Dermis microvascular lymphatic vessel endothelial cell (primary cell): ENCODE measurements at regions not wholly inside any gene's neighbourhood (a gene's known extent, or its start where the extent isn't known, plus 50 kb on each side); places are given as distances from the start of the nearest gene placed in this dataset.

Source experiments
- DNase-seq, 2 donors: peaks; one replicate each; pipeline versions ENCODE4 v3.0.0 to v3.0.0-alpha.2; 2010; ENCODE audit warnings: low read depth in 2 of 2

GRCh38 chr17:5635949-5636348 lies 51.6 kb upstream of the NLRP1 start:
- no peak for DNase-seq

- DNase-seq: no peak
Measured at GRCh38 chr17:5638596-5638995, 54.3 kb upstream of the NLRP1 start.

GRCh38 chr17:5640726-5641125 lies 56.4 kb upstream of the NLRP1 start:
- no peak for DNase-seq

- no peak for DNase-seq
Measured at GRCh38 chr17:5642752-5643151, 58.4 kb upstream of the NLRP1 start.

- no peak for DNase-seq
Measured at GRCh38 chr17:5644065-5644464, 59.8 kb upstream of the NLRP1 start.

GRCh38 chr17:5651348-5651747 lies 67.0 kb upstream of the NLRP1 start:
- DNase-seq: no peak

- no peak for DNase-seq
Measured at GRCh38 chr17:5661491-5662125, 77.3 kb upstream of the NLRP1 start.

GRCh38 chr17:5662409-5663085 lies 78.2 kb upstream of the NLRP1 start:
- DNase-seq: no peak

- no peak for DNase-seq
Measured at GRCh38 chr17:5665164-5665563, 80.9 kb upstream of the NLRP1 start.

- DNase-seq: no peak
Measured at GRCh38 chr17:5667871-5668270, 83.6 kb upstream of the NLRP1 start.

- DNase-seq: no peak
Measured at GRCh38 chr17:5668557-5669138, 84.3 kb upstream of the NLRP1 start.

- DNase-seq: no peak
Measured at GRCh38 chr17:5669191-5669590, 84.9 kb upstream of the NLRP1 start.

GRCh38 chr17:5672141-5672540 lies 87.8 kb upstream of the NLRP1 start:
- DNase-seq: no peak

- DNase-seq: no peak
Measured at GRCh38 chr17:5672815-5673430, 88.6 kb upstream of the NLRP1 start.

GRCh38 chr17:5675625-5676421 lies 91.5 kb upstream of the NLRP1 start:
- no peak for DNase-seq

GRCh38 chr17:5677620-5678019 lies 93.3 kb upstream of the NLRP1 start:
- no peak for DNase-seq

- DNase-seq: no peak
Measured at GRCh38 chr17:5678171-5678570, 93.9 kb upstream of the NLRP1 start.

- DNase-seq: no peak
Measured at GRCh38 chr17:5680766-5681165, 96.5 kb upstream of the NLRP1 start.

GRCh38 chr17:5683241-5683640 lies 98.9 kb upstream of the NLRP1 start:
- DNase-seq: no peak

- DNase-seq: no peak
Measured at GRCh38 chr17:5686074-5686635, 101.8 kb upstream of the NLRP1 start.

- DNase-seq: no peak
Measured at GRCh38 chr17:5687646-5688045, 103.3 kb upstream of the NLRP1 start.

GRCh38 chr17:5693821-5694220 lies 109.5 kb upstream of the NLRP1 start:
- no peak for DNase-seq
